HUES64 (cell line): ENCODE measurements at regions not wholly inside any gene's neighbourhood (a gene's known extent, or its start where the extent isn't known, plus 50 kb on each side); places are given as distances from the start of the nearest gene placed in this dataset.
"Not testable (repeated sequence)": the region's sequence is repeated elsewhere in the genome, so short reads cannot be mapped to it uniquely, and the experiment has no call there.

Experiments used
- H3K27ac ChIP-seq: 2 replicates; pipeline ENCODE4 v1.7.0; 2013; ENCODE audit warnings: low read depth, low read length, inconsistent platforms
- H3K27me3 ChIP-seq: 2 replicates; pipeline ENCODE4 v1.6.1; 2013; ENCODE audit warnings: mild to moderate bottlenecking, low read length; ENCODE audit not compliant: insufficient read depth
- H3K36me3 ChIP-seq: 2 replicates; pipeline ENCODE4 v1.6.1; 2013; ENCODE audit warnings: mild to moderate bottlenecking, low read length; ENCODE audit not compliant: insufficient read depth
- H3K4me1 ChIP-seq: 2 replicates; pipeline ENCODE4 v1.6.1; 2013; ENCODE audit warnings: mild to moderate bottlenecking, low read length, moderate library complexity; ENCODE audit not compliant: insufficient read depth
- H3K4me3 ChIP-seq: 2 replicates; pipeline ENCODE4 v1.5.1; 2013; ENCODE audit warnings: mild to moderate bottlenecking, low read length, moderate library complexity
- H3K9ac ChIP-seq: 2 replicates; pipeline ENCODE4 v1.6.1; 2013; ENCODE audit warnings: mild to moderate bottlenecking, low read depth, low read length
- H3K9me3 ChIP-seq: 2 replicates; pipeline ENCODE4 v1.6.1; 2013; ENCODE audit warnings: low read depth, low read length; ENCODE audit not compliant: insufficient read depth
- whole genome bisulfite sequencing: fragments of 150-250, 120-280 bp; methylation state at CpG from one replicate; pipeline ENCODE4 v1.1.7; 2013; ENCODE audit warnings: missing lambda C conversion rate; 5-methylcytosine and 5-hydroxymethylcytosine counted together

- Histone ChIP-seq H3K36me3 (no peaks in the 10 kb centered on the region), H3K4me1 (peaks cover 6% of the 10 kb centered on the region; the same call in 1 of the 2 replicates), H3K27ac (no peak overlapping the region), H3K4me3 (no peak overlapping the region), H3K27me3 (no peaks in the 10 kb centered on the region), H3K9ac (no peak overlapping the region), H3K9me3 (no peaks in the 10 kb centered on the region)
- 100% methylated on average over 2 of the region's 2 CpGs for WGBS
These were observed 213.5 kb upstream of the SYNCRIP start for GRCh38 chr6:85856235-85856634.

DNA sequence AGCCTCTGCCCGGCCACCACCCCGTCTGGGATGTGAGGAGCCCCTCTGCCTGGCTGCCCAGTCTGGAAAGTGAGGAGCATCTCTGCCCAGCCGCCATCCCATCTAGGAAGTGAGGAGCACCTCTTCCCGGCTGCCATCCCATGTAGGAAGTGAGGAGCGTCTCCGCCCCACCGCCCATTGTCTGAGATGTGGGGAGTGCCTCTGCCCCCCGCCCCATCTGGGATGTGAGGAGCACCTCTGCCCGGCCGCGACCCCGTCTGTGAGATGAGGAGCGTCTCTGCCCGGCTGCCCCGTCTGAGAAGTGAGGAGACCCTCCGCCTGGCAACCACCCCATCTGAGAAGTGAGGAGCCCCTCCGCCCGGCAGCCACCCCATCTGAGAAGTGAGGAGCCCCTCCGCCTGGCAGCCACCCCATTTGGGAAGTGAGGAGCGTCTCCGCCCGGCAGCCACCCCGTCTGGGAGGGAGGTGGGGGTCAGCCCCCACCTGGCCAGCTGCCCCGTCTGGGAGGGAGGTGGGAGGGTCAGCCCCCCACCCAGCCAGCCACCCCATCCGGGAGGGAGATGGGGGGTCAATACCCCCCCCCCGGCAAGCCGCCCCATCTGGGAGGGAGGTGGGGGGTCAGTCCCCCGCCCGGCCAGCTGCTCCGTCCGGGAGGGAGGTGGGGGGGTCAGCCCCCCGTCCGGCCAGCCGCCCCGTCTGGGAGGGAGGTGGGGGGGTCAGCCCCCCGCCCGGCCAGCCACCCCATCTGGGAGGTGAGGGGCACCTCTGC lies 195.8 kb upstream of the SYNCRIP start:
- H3K4me1 ChIP-seq, H3K4me3 ChIP-seq, H3K36me3 ChIP-seq, H3K27ac ChIP-seq, H3K27me3 ChIP-seq, H3K9ac ChIP-seq: not testable (repeated sequence)
- peaks cover 21% of the 10 kb centered on the region for H3K9me3 ChIP-seq
- 95% methylated on average over 23 of the region's 37 CpGs for WGBS

GRCh38 chr6:85828973-85829372 lies 186.3 kb upstream of the SYNCRIP start:
- H3K36me3 ChIP-seq: no peaks in the 10 kb centered on the region
- H3K4me1 ChIP-seq: no peaks in the 10 kb centered on the region
- H3K9me3 ChIP-seq: peaks cover 9% of the 10 kb centered on the region; the same call in 1 of the 2 replicates
- no peak overlapping the region for H3K27ac ChIP-seq
- H3K4me3 ChIP-seq: no peak overlapping the region
- no peak overlapping the region for H3K9ac ChIP-seq
- H3K27me3 ChIP-seq: no peaks in the 10 kb centered on the region

DNA sequence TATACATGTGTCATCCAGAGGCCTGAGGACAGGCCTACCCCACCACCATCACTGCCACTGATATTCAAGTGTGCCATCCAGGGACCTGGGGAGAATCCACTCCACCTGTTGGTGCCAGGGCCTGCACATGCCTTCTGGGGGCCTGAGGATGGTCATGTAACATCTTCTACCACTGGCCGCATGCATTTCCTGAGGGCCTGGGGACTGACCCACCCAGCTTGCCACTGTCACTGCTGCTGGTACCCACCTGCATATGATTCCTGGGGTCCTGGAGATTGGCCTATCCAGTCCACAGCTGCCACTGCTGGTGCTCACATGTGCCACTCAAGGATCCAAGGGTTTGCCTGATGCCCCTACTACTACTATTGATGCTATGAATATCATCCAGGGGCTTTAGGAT lies 184.3 kb upstream of the SYNCRIP start:
- Histone ChIP-seq H3K36me3 (no peaks in the 10 kb centered on the region), H3K9ac (no peak overlapping the region), H3K27ac (no peak overlapping the region), H3K27me3 (no peaks in the 10 kb centered on the region), H3K4me3 (no peak overlapping the region), H3K4me1 (no peaks in the 10 kb centered on the region), H3K9me3 (peaks cover 14% of the 10 kb centered on the region; the same call in 1 of the 2 replicates)
- WGBS: 99% methylated on average over 1 of the region's 1 CpG

DNA sequence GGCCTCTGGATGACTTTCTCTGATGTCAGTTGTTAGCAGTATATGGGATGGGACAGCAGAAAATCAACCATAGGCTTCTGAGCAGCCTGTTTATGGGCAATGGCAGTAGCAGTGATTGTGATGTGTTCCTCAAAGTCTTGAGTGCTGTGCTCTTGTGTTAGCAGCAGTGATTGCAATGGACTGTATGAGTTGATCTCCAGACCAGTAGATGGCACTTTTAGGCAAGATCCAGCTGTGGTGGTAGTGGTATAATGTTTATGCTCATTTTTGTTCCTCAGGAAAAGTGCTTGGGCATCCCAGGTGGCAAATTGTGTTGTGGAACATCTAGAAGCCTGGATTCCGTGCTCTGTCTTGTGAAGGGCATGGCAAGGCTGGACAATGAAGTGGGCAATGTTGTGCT lies 181.6 kb upstream of the SYNCRIP start:
- Histone ChIP-seq H3K27ac (no peak overlapping the region), H3K9ac (no peak overlapping the region)
- 88% methylated on average over 1 of the region's 1 CpG for WGBS

GRCh38 chr6:85810558-85810957 lies 167.9 kb upstream of the SYNCRIP start:
- 47% methylated on average over 1 of the region's 1 CpG for WGBS
- H3K4me1 ChIP-seq: no peaks in the 10 kb centered on the region
- H3K9ac ChIP-seq: no peak overlapping the region
- no peak overlapping the region for H3K27ac ChIP-seq
- H3K9me3 ChIP-seq: peaks cover 61% of the 10 kb centered on the region
- no peak overlapping the region for H3K4me3 ChIP-seq
- no peaks in the 10 kb centered on the region for H3K36me3 ChIP-seq
- H3K27me3 ChIP-seq: no peaks in the 10 kb centered on the region

More for the DNA sequence above, 181.6 kb upstream of the SYNCRIP start:
- H3K9me3 ChIP-seq: peaks cover 14% of the 10 kb centered on the region; the same call in 1 of the 2 replicates
- H3K4me3 ChIP-seq: no peak overlapping the region
- H3K36me3 ChIP-seq: no peaks in the 10 kb centered on the region
- H3K27me3 ChIP-seq: no peaks in the 10 kb centered on the region
- H3K4me1 ChIP-seq: no peaks in the 10 kb centered on the region

DNA sequence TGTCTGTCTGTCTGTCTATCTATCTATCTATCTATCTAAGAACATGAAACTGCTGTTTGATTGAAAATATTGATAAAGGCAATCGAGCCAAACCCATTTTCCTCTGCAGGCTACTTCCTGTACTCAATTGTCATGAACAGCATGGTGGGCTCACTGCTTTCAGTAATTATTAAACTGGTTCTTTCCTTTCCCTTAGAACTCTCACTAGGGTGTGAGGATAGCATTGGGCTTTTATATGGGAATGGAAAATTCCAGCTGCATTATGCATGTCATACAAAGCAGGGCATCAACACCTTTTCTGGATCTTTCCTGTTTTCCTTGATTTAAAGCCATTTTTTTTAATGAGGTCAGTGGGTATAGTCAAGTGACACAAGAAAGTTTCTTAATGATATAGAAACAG lies 161.0 kb upstream of the SYNCRIP start:
- 89% methylated on average over 1 of the region's 1 CpG for WGBS
- Histone ChIP-seq H3K9ac (no peak overlapping the region), H3K36me3 (no peaks in the 10 kb centered on the region), H3K27ac (no peak overlapping the region), H3K4me1 (no peaks in the 10 kb centered on the region), H3K9me3 (peaks cover 17% of the 10 kb centered on the region), H3K4me3 (no peak overlapping the region), H3K27me3 (no peaks in the 10 kb centered on the region)

DNA sequence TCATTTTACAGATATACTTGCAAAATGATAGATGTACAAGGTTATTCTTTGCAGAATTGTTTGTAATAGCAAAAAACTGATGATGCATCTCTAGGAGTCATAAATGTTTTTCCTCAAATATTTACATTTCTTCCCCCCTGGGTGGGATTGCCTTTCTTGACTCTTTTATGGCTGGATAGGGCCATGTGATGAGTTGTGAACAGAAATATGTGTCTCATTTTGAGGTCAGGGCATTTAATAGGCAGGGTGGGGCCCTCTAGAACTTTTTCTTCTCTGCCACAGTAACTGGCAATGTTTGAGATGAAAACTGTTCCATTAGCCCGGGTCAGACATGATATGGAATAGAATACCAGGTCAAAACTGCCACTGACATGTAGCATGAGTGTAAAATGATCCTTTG lies 159.5 kb upstream of the SYNCRIP start:
- Histone ChIP-seq H3K4me1 (no peaks in the 10 kb centered on the region), H3K9me3 (peaks cover 3% of the 10 kb centered on the region; the same call in 1 of the 2 replicates), H3K4me3 (no peak overlapping the region), H3K36me3 (no peaks in the 10 kb centered on the region), H3K27ac (no peak overlapping the region), H3K9ac (no peak overlapping the region), H3K27me3 (no peaks in the 10 kb centered on the region)
- 78% methylated on average over 1 of the region's 1 CpG for WGBS

GRCh38 chr6:85798931-85799652 lies 156.4 kb upstream of the SYNCRIP start:
- no peaks in the 10 kb centered on the region for H3K36me3 ChIP-seq
- no peak overlapping the region for H3K27ac ChIP-seq
- no peaks in the 10 kb centered on the region for H3K27me3 ChIP-seq
- no peaks in the 10 kb centered on the region for H3K9me3 ChIP-seq
- no peak overlapping the region for H3K9ac ChIP-seq
- 92% methylated on average over 1 of the region's 4 CpGs for WGBS
- H3K4me3 ChIP-seq: no peak overlapping the region
- no peaks in the 10 kb centered on the region for H3K4me1 ChIP-seq

DNA sequence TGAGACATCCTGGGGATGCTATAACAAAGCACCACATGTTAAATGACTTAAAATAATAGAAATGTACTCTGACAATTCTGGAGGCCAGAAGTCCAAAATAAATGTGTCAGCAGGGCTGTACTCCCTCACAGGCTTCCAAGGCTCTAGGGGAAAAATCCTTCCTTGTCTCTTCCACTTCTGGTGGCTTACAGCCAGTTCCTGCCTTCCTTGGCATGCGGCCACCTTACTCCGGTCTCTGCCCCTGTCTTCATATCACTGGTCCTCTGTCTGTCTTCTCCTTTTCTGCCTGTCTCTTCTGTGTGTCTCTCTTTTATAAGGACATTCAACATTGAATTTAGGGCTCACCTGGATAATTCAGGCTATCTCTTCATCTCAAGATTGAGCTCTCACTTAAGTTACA lies 155.3 kb upstream of the SYNCRIP start:
- 90% methylated on average over 2 of the region's 2 CpGs for WGBS
- Histone ChIP-seq H3K27ac (no peak overlapping the region), H3K36me3 (no peaks in the 10 kb centered on the region), H3K9me3 (no peaks in the 10 kb centered on the region), H3K27me3 (no peaks in the 10 kb centered on the region), H3K4me1 (no peaks in the 10 kb centered on the region), H3K9ac (no peak overlapping the region), H3K4me3 (no peak overlapping the region)

DNA sequence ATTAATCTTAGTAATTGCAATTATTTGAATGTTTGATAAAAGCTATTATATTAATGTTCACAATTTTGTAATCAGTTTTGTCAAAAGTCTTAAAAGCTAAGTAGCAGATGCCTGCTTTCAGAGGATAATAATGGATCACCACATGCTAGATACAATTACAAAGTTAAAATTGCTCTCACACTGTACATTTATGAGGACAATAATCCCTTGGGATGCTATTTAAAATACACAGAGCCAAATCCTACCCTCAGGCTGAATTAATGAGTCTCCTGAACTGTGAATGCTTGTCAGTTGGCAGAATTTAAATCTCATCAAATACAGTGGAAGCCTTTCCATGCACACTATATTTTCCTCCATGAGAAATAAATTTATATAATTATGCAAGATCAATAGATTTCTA lies 153.3 kb upstream of the SYNCRIP start:
- Histone ChIP-seq H3K4me1 (no peaks in the 10 kb centered on the region), H3K27me3 (no peaks in the 10 kb centered on the region)

More for the DNA sequence above, 153.3 kb upstream of the SYNCRIP start:
- no peak overlapping the region for H3K9ac ChIP-seq
- no peak overlapping the region for H3K4me3 ChIP-seq
- peaks cover 2% of the 10 kb centered on the region; the same call in 1 of the 2 replicates for H3K9me3 ChIP-seq
- H3K36me3 ChIP-seq: no peaks in the 10 kb centered on the region
- H3K27ac ChIP-seq: no peak overlapping the region
